ENCODE measurements at regions not wholly inside any gene's neighbourhood (a gene's known extent, or its start where the extent isn't known, plus 50 kb on each side); places are given as distances from the start of the nearest gene placed in this dataset.

GRCh38 chr22:44615602-44616180, 86.3 kb upstream of the PRR5 start:
- DNase-seq (ENCODE audit: low read depth in 1 of 2, low spot score in 1 of 2) = no peak

- no peak for DNase-seq (ENCODE audit: low read depth in 1 of 2, low spot score in 1 of 2)
These were observed 86.9 kb upstream of the PRR5 start for GRCh38 chr22:44615146-44615545.

GRCh38 chr22:44613196-44613595, 88.8 kb upstream of the PRR5 start:
- DNase-seq (ENCODE audit: low read depth in 1 of 2, low spot score in 1 of 2) = no peak

GRCh38 chr22:44611880-44612496, 90.0 kb upstream of the PRR5 start:
- no peak for DNase-seq (ENCODE audit: low read depth in 1 of 2, low spot score in 1 of 2)

- no peak for DNase-seq (ENCODE audit: low read depth in 1 of 2, low spot score in 1 of 2)
These were observed 91.9 kb upstream of the PRR5 start for GRCh38 chr22:44610071-44610470.

GRCh38 chr22:44609400-44609988, 92.5 kb upstream of the PRR5 start:
- DNase-seq (ENCODE audit: low read depth in 1 of 2, low spot score in 1 of 2) = no peak

GRCh38 chr22:44608597-44609399, 93.2 kb upstream of the PRR5 start:
- no peak for DNase-seq (ENCODE audit: low read depth in 1 of 2, low spot score in 1 of 2)

- DNase-seq (ENCODE audit: low read depth in 1 of 2, low spot score in 1 of 2) = no peak
These were observed 95.9 kb upstream of the PRR5 start for GRCh38 chr22:44606126-44606525.

- DNase-seq (ENCODE audit: low read depth in 1 of 2, low spot score in 1 of 2) = no peak
These were observed 96.5 kb upstream of the PRR5 start for GRCh38 chr22:44605486-44605885.

- no peak for DNase-seq (ENCODE audit: low read depth in 1 of 2, low spot score in 1 of 2)
These were observed 97.0 kb upstream of the PRR5 start for GRCh38 chr22:44604991-44605390.

- DNase-seq (ENCODE audit: low read depth in 1 of 2, low spot score in 1 of 2) = no peak
These were observed 97.5 kb upstream of the PRR5 start for GRCh38 chr22:44604455-44604854.

- DNase-seq (ENCODE audit: low read depth in 1 of 2, low spot score in 1 of 2) = no peak
These were observed 98.2 kb upstream of the PRR5 start for GRCh38 chr22:44603767-44604166.

- DNase-seq (ENCODE audit: low read depth in 1 of 2, low spot score in 1 of 2) = no peak
These were observed 100.3 kb upstream of the PRR5 start for GRCh38 chr22:44601725-44602124.

GRCh38 chr22:44601189-44601588, 100.8 kb upstream of the PRR5 start:
- DNase-seq (ENCODE audit: low read depth in 1 of 2, low spot score in 1 of 2) = no peak

- DNase-seq (ENCODE audit: low read depth in 1 of 2, low spot score in 1 of 2) = no peak
These were observed 101.7 kb upstream of the PRR5 start for GRCh38 chr22:44600207-44600785.

- no peak for DNase-seq (ENCODE audit: low read depth in 1 of 2, low spot score in 1 of 2)
These were observed 101.6 kb upstream of the RTL6 start for GRCh38 chr22:44599500-44600140.

GRCh38 chr22:44599084-44599483, 101.1 kb upstream of the RTL6 start:
- no peak for DNase-seq (ENCODE audit: low read depth in 1 of 2, low spot score in 1 of 2)

GRCh38 chr22:44597616-44598015, 99.6 kb upstream of the RTL6 start:
- DNase-seq (ENCODE audit: low read depth in 1 of 2, low spot score in 1 of 2) = no peak

GRCh38 chr22:44596396-44597125, 98.5 kb upstream of the RTL6 start:
- DNase-seq (ENCODE audit: low read depth in 1 of 2, low spot score in 1 of 2) = no peak

GRCh38 chr22:44595841-44596341, 97.9 kb upstream of the RTL6 start:
- no peak for DNase-seq (ENCODE audit: low read depth in 1 of 2, low spot score in 1 of 2)

Data from activated CD4-positive, alpha-beta T cell treated with anti-CD3 and anti-CD28 coated beads, Interleukin-2, amount 50 U/mL, for 24 hours (primary cell).